GM18873 (cell line): ENCODE measurements at regions not wholly inside any gene's neighbourhood (a gene's known extent, or its start where the extent isn't known, plus 50 kb on each side); places are given as distances from the start of the nearest gene placed in this dataset.

Source experiments
- ATAC-seq: cut with Tn5 transposase; IDR thresholded peaks from one replicate; pipeline ENCODE4 v1.9.1; 2021; ENCODE audit warnings: mild to moderate bottlenecking, moderate library complexity, moderate number of reproducible peaks; ENCODE audit not compliant: unreplicated experiment, low FRiP score

DNA sequence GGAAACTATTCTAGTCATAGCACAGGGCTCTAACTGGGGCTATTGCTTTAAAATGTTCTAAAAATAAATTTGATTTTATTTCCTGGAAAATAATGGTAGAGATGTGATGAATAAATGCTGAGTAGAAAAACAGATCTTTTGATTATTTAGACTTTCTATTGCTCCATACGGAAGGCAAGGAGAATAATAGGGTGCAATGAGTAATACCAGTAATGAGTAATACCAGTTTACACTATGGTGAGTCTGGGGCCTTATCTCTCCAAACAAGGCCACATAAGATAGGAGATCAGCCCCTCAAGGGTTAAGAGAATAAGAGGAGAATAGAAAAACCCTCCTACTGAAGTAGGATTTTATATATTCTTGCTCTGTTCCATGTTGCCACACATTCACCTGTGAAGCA is 390.4 kb downstream of the KLF5 start:
- ATAC-seq, result no peak

GRCh38 chr13:73440296-73440895 is 381.6 kb downstream of the KLF5 start:
- ATAC-seq, result no peak

GRCh38 chr13:73433890-73434289 is 375.1 kb downstream of the KLF5 start:
- no peak for ATAC-seq

GRCh38 chr13:73433458-73433857 is 374.7 kb downstream of the KLF5 start:
- ATAC-seq, result no peak

GRCh38 chr13:73429701-73430100 is 370.9 kb downstream of the KLF5 start:
- no peak for ATAC-seq

DNA sequence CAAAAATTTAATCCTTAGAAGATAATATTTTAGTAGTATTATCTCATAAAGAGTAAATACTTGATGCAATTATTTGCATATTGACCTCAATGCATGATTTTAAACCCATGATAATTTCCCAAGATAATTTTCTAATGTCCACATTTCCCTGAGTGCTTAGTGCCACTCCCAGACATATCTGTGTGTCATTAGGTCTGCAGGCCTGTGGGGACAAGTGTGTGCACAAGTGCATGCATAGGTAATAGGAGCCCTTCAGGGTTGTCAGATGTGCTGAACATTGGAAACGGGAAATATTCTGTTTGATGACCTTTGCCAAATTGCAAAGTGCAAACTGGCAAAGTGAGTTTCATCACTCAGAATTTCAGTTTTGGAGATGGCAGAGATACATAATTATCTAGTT is 369.9 kb downstream of the KLF5 start:
- ATAC-seq, result no peak

- ATAC-seq, result no peak
These were observed 369.3 kb downstream of the KLF5 start for GRCh38 chr13:73428137-73428536.

DNA sequence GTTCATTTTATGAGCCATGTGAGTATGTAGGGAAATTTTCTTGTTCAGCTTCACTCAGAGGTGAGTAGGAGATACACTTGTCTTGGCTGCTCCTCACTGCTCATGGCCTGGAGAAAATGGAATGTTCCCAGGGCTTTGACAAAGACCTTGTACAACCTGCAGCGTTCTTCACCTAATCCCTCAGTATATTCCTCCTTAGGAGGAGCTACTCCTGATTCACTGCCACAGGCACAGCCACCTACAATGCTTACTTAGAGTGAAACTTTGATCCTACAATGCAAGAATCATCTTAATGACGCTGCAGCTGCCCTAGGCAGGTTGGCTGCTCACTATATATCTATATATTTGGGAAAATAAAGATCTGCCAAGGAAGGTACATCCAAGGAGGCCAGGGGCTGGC is 364.2 kb downstream of the KLF5 start:
- ATAC-seq, result no peak

GRCh38 chr13:73421310-73421912 is 362.6 kb downstream of the KLF5 start:
- ATAC-seq, result no peak

DNA sequence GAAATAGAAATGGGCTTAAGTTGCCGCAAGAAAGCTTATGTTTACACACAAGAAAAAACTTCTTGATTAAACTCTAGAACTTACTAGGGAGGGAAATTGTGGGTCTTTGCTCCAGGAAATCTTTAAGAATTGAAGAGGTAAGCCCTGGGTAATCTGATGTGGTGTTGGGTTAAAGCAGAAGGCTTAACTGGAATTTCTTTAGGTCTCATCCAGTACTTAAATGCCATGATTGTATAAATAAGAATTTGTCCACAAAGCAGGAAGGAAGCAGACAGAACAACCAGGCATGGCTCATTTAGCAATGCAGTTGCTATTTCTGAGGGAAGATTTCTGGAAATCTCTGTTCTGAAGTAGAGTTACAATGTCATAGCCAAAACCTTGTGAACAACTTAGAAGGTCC is 360.4 kb downstream of the KLF5 start:
- ATAC-seq, result no peak

DNA sequence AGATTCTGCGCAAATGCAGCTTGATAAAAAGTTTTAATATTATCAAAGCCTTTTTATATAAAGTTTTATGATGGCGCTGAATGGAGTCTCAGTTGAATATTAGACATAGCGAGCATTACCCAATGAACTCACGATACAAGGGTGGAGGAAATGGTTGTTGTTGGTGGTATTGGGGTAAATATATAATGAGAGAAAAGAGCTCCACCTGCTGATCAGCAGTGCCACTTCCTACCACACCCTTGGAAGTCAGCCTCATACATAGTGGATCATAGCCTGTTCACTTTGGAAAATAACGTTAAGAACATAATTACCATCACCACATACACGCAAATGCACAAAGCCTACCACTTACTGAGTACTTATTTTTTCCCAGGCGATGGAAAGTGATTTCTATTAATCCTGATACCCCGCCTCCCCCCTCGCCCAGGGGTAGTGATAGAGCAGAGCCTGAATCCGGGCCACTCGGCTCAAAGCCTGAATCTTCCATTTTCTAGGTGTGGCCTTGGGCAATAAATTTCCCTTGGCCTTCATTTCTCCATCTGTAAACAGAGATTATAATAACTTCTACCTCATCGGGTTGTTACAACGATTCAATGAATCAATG is 358.3 kb downstream of the KLF5 start:
- ATAC-seq, result no peak

- ATAC-seq, result no peak
These were observed 357.3 kb downstream of the KLF5 start for GRCh38 chr13:73416093-73416492.

GRCh38 chr13:73413656-73414055 is 354.9 kb downstream of the KLF5 start:
- no peak for ATAC-seq

- no peak for ATAC-seq
These were observed 354.1 kb downstream of the KLF5 start for GRCh38 chr13:73412933-73413332.

GRCh38 chr13:73411067-73411809 is 352.4 kb downstream of the KLF5 start:
- no peak for ATAC-seq

GRCh38 chr13:73406454-73406853 is 347.6 kb downstream of the KLF5 start:
- ATAC-seq, result no peak

- no peak for ATAC-seq
These were observed 345.8 kb downstream of the KLF5 start for GRCh38 chr13:73404581-73404980.

- ATAC-seq, result no peak
These were observed 344.7 kb downstream of the KLF5 start for GRCh38 chr13:73403355-73404120.

DNA sequence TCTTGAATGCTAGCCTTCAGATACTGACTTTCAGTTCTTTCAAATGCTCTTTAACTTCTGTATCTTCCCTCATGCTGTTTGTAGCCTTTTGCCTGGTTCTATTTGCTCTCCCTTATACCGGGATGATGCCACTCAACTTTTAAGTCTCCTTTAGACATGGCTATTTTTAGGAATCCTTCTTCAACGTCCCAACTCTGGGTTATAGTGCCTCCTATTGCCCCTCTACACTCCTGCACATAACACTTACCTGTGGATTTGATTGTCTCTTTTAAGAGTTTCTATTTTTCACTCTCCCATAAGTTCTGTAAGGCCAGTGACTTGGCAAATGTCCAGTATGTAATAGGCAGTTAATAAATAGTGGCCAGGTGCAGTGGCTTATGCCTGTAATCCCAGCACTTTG is 343.0 kb downstream of the KLF5 start:
- no peak for ATAC-seq

DNA sequence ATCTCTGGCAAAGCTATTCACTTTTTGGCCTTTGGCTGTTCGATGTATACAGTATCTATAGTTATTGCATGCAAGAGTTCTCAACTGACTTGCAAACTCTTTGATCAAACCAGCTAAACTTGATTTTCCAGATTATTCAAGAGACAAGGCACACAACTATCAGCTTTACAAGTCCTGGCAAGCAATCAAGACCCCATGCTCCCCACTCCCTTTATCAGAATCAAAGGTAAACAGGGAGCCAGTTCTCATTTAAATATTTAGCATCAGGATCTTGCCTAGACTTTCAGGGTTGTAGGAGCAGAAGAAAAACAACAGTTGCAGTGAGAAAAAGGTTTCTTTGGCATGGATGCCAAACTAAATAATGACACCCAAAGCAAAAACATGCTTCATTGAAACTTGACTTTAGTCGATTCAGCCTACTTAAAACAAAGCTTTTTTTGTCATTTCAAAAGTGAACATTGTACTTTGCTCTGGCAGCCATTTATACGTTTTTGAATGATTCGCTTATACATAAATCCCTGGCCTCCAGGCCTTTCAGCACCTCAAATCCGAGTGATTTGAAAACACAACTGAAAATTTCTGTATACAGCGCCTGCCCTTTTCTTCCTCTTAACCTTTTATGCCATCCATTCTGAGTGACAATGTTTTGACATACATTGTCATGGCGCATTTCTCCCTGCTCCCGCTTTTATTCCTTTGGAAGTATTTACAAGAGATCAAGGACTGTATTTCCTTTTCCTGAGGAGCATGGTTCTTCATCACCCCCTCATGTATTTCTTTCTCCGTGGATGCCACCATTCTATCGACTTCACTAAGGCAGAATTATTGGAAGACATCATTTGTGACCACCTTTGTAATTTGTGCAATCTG is 340.8 kb downstream of the KLF5 start:
- ATAC-seq, result no peak
